ENCODE measurements at regions not wholly inside any gene's neighbourhood (a gene's known extent, or its start where the extent isn't known, plus 50 kb on each side); places are given as distances from the start of the nearest gene placed in this dataset.

- Histone ChIP-seq H3K36me3 (replicated peaks in 1 of 2; ENCODE audit: control insufficient read depth in 1 of 2, insufficient read depth in 2 of 2, low read length in 2 of 2) (no peaks in the 10 kb centered on the region), H3K4me2 (ENCODE audit: low read depth, low read length) (no peak overlapping the region), H4K20me1 (ENCODE audit: insufficient read depth, low read length) (no peaks in the 10 kb centered on the region), H3K79me2 (ENCODE audit: insufficient read depth, low read length) (no peaks in the 10 kb centered on the region), H3K27me3 (ENCODE audit: control insufficient read depth in 1 of 2, insufficient read depth in 2 of 2, low read length in 2 of 2) (peaks cover 4 to 65% of the 10 kb centered on the region in 2 experiments; a peak in 4 of 5 replicates), H3K4me1 (ENCODE audit: insufficient read depth, low read length) (no peaks in the 10 kb centered on the region), H2AFZ (ENCODE audit: low read length) (no peak overlapping the region), H3K9me3 (ENCODE audit: low read length) (no peaks in the 10 kb centered on the region), H3K27ac (ENCODE audit: extremely low read length, insufficient read depth, low read length) (no peak overlapping the region), H3K9ac (ENCODE audit: insufficient read depth, low read depth, low read length) (no peak overlapping the region), H3K4me3 (replicated peaks in 1 of 3; ENCODE audit: insufficient read depth in 1 of 3, low read depth in 2 of 3, low read length in 3 of 3) (no peak overlapping the region)
- ATAC-seq, result no peak
- TF ChIP-seq, protein P1, sequence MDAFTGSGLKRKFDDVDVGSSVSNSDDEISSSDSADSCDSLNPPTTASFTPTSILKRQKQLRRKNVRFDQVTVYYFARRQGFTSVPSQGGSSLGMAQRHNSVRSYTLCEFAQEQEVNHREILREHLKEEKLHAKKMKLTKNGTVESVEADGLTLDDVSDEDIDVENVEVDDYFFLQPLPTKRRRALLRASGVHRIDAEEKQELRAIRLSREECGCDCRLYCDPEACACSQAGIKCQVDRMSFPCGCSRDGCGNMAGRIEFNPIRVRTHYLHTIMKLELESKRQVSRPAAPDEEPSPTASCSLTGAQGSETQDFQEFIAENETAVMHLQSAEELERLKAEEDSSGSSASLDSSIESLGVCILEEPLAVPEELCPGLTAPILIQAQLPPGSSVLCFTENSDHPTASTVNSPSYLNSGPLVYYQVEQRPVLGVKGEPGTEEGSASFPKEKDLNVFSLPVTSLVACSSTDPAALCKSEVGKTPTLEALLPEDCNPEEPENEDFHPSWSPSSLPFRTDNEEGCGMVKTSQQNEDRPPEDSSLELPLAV (CRISPR knock-in tag; conservative IDR thresholded peaks at IDR 0.05; ENCODE audit: low read depth), result no peak
- no peak for TF ChIP-seq ZNF615 (CRISPR knock-in tag; IDR thresholded peaks at IDR 0.05; ENCODE audit: borderline replicate concordance)
- TF ChIP-seq BRF2 (CRISPR knock-in tag; IDR thresholded peaks at IDR 0.05), result no peak
- TF ChIP-seq KAT2B (IDR thresholded peaks at IDR 0.05; ENCODE audit: borderline replicate concordance, low read depth, low read length), result no peak
- no peak for TF ChIP-seq ZSCAN29 (CRISPR knock-in tag; conservative IDR thresholded peaks at IDR 0.05)
- no peak for TF ChIP-seq ZNF337 (CRISPR knock-in tag; IDR thresholded peaks at IDR 0.05; ENCODE audit: borderline replicate concordance, low read depth)
- no peak for TF ChIP-seq MAZ (IDR thresholded peaks at IDR 0.05; ENCODE audit: borderline replicate concordance, low read depth, low read length)
- no peak for TF ChIP-seq MAZ (CRISPR knock-in tag; IDR thresholded peaks at IDR 0.05; ENCODE audit: low read depth)
- TF ChIP-seq KDM5B (CRISPR knock-in tag; IDR thresholded peaks at IDR 0.05; ENCODE audit: borderline replicate concordance), result no peak
- TF ChIP-seq NAIF1 (CRISPR knock-in tag; IDR thresholded peaks at IDR 0.05; ENCODE audit: borderline replicate concordance), result no peak
- no peak for TF ChIP-seq ZNF292 (CRISPR knock-in tag; IDR thresholded peaks at IDR 0.05; ENCODE audit: borderline replicate concordance, low read depth)
- TF ChIP-seq SPEN (CRISPR knock-in tag; IDR thresholded peaks at IDR 0.05; ENCODE audit: low read depth), result no peak
- TF ChIP-seq FLYWCH1 (CRISPR knock-in tag; IDR thresholded peaks at IDR 0.05), result no peak
- BruUV-seq (replicated peaks), result no TSS peak
- ChIA-PET CTCF (ENCODE audit: low intra/inter-chr PET ratio, low total read pairs) (no interaction called here), POLR2A (no interaction called here)
- intact Hi-C loops (cut with micrococcal nuclease; ENCODE audit: unreplicated experiment), result no loop called here
- no peak for DNase-seq (ENCODE audit: low spot score)
- WGBS (ENCODE audit: low lambda C conversion rate), result 20% methylated on average over 5 of the region's 5 CpGs
- in situ Hi-C loops (cut with HindIII; ENCODE audit: extremely low pct_ligation_motif_present, low pct_unique_long_range_greater_than_20kb), result loop anchor here (25.0 kb wide), 1 partner anchor 451 kb away; no protein-coding TSS in a partner anchor
- FAIRE-seq, result no peak
Observed at GRCh38 chr10:128538671-128539070, 412.4 kb upstream of the MKI67 start.

Measured in HepG2 (cell line).